ENCODE measurements at regions not wholly inside any gene's neighbourhood (a gene's known extent, or its start where the extent isn't known, plus 50 kb on each side); places are given as distances from the start of the nearest gene placed in this dataset.
"Not testable (repeated sequence)": the region's sequence is repeated elsewhere in the genome, so short reads cannot be mapped to it uniquely, and the experiment has no call there.

GRCh38 chr9:93774331-93775102, 180.6 kb downstream of the BARX1 start:
- Histone ChIP-seq H3K4me3 (ENCODE audit: low read depth, low read length) (no peak overlapping the region), H3K36me3 (ENCODE audit: control insufficient read depth, insufficient read depth, low read length) (no peaks in the 10 kb centered on the region), H3K27me3 (ENCODE audit: control insufficient read depth, insufficient read depth, low read length) (no peaks in the 10 kb centered on the region)
- CTCF ChIA-PET: no interaction called here
- no peak for TF ChIP-seq CTCF (IDR thresholded peaks at IDR 0.05; ENCODE audit: insufficient read depth, low read depth, low read length)
- no peak for DNase-seq (ENCODE audit: low read depth)
- POLR2A ChIA-PET: no interaction called here

- H3K4me3 ChIP-seq (ENCODE audit: low read depth, low read length): no peak overlapping the region
- no peaks in the 10 kb centered on the region for H3K27me3 ChIP-seq (ENCODE audit: control insufficient read depth, insufficient read depth, low read length)
- no peak for DNase-seq (ENCODE audit: low read depth)
- ChIA-PET POLR2A (no interaction called here), CTCF (no interaction called here)
- TF ChIP-seq CTCF (IDR thresholded peaks at IDR 0.05; ENCODE audit: insufficient read depth, low read depth, low read length): no peak
- H3K36me3 ChIP-seq (ENCODE audit: control insufficient read depth, insufficient read depth, low read length): no peaks in the 10 kb centered on the region
These were observed 183.9 kb downstream of the BARX1 start for GRCh38 chr9:93771276-93771675.

GRCh38 chr9:93761822-93762221, 185.4 kb downstream of the PHF2 start:
- DNase-seq (ENCODE audit: low read depth): no peak
- no peak for TF ChIP-seq CTCF (IDR thresholded peaks at IDR 0.05; ENCODE audit: insufficient read depth, low read depth, low read length)
- POLR2A ChIA-PET: no interaction called here
- Histone ChIP-seq H3K4me3 (ENCODE audit: low read depth, low read length) (no peak overlapping the region), H3K27me3 (ENCODE audit: control insufficient read depth, insufficient read depth, low read length) (no peaks in the 10 kb centered on the region), H3K36me3 (ENCODE audit: control insufficient read depth, insufficient read depth, low read length) (no peaks in the 10 kb centered on the region)
- CTCF ChIA-PET: no interaction called here

GRCh38 chr9:93750045-93750444, 173.7 kb downstream of the PHF2 start:
- CTCF ChIA-PET: no interaction called here
- DNase-seq (ENCODE audit: low read depth): no peak
- no peak overlapping the region for H3K4me3 ChIP-seq (ENCODE audit: low read depth, low read length)
- no peaks in the 10 kb centered on the region for H3K36me3 ChIP-seq (ENCODE audit: control insufficient read depth, insufficient read depth, low read length)
- TF ChIP-seq CTCF (IDR thresholded peaks at IDR 0.05; ENCODE audit: insufficient read depth, low read depth, low read length): no peak
- no peaks in the 10 kb centered on the region for H3K27me3 ChIP-seq (ENCODE audit: control insufficient read depth, insufficient read depth, low read length)
- POLR2A ChIA-PET: no interaction called here

GRCh38 chr9:93748827-93749226, 172.4 kb downstream of the PHF2 start:
- CTCF ChIA-PET; H3K4me3 ChIP-seq (ENCODE audit: low read depth, low read length); DNase-seq (ENCODE audit: low read depth); H3K27me3 ChIP-seq (ENCODE audit: control insufficient read depth, insufficient read depth, low read length); POLR2A ChIA-PET; H3K36me3 ChIP-seq (ENCODE audit: control insufficient read depth, insufficient read depth, low read length): not testable (repeated sequence)

- CTCF ChIA-PET: no interaction called here
- DNase-seq (ENCODE audit: low read depth): no peak
- H3K27me3 ChIP-seq (ENCODE audit: control insufficient read depth, insufficient read depth, low read length): no peaks in the 10 kb centered on the region
- no peaks in the 10 kb centered on the region for H3K36me3 ChIP-seq (ENCODE audit: control insufficient read depth, insufficient read depth, low read length)
- POLR2A ChIA-PET: no interaction called here
- no peak overlapping the region for H3K4me3 ChIP-seq (ENCODE audit: low read depth, low read length)
- TF ChIP-seq CTCF (IDR thresholded peaks at IDR 0.05; ENCODE audit: insufficient read depth, low read depth, low read length): no peak
These were observed 155.6 kb downstream of the PHF2 start for GRCh38 chr9:93731963-93732362.

Data from BJ (cell line).